SH-SY5Y (cell line): ENCODE measurements at regions not wholly inside any gene's neighbourhood (a gene's known extent, or its start where the extent isn't known, plus 50 kb on each side); places are given as distances from the start of the nearest gene placed in this dataset.

Experiments
- GATA2 ChIP-seq: IDR thresholded peaks from 2 replicates; pipeline ENCODE4 v1.6.1; 2011; ENCODE audit warnings: mild to moderate bottlenecking, low read depth, low read length
- GATA3 ChIP-seq: IDR thresholded peaks from 2 replicates; pipeline ENCODE4 v1.6.1; 2011; ENCODE audit warnings: low read depth, mild to moderate bottlenecking, low read length, moderate library complexity

- TF ChIP-seq GATA2 (no peak), GATA3 (no peak)
These were observed 139.4 kb upstream of the CNTN1 start for GRCh38 chr12:40552868-40553267.
